Thymus (tissue), 11 donors: ENCODE measurements at regions not wholly inside any gene's neighbourhood (a gene's known extent, or its start where the extent isn't known, plus 50 kb on each side); places are given as distances from the start of the nearest gene placed in this dataset.

ENCODE experiments used
- DNase-seq, 9 donors: peaks; one replicate each; pipeline ENCODE4 v3.0.0-alpha.2; 2013; ENCODE audit warnings: low spot score in 9 of 9, low read depth in 6 of 9, missing footprints in 1 of 9
- H3K27ac ChIP-seq, 2 donors: one replicate each; pipeline ENCODE4 v1.5.1; 2013; ENCODE audit warnings: control low read depth in 1 of 2, low read depth in 1 of 2, low read length in 1 of 2, mild to moderate bottlenecking in 1 of 2, moderate library complexity in 1 of 2
- H3K27me3 ChIP-seq, 2 donors: one replicate each; pipeline ENCODE4 v1.5.1; 2013; ENCODE audit warnings: low read length in 1 of 2; ENCODE audit not compliant: control insufficient read depth in 2 of 2, insufficient read depth in 1 of 2
- H3K36me3 ChIP-seq, 2 donors: one replicate each; pipeline ENCODE4 v1.5.1; 2013; ENCODE audit warnings: low read length in 1 of 2, mild to moderate bottlenecking in 1 of 2, moderate library complexity in 1 of 2; ENCODE audit not compliant: control insufficient read depth in 2 of 2, insufficient read depth in 2 of 2
- H3K4me1 ChIP-seq, 2 donors: one replicate each; pipeline ENCODE4 v1.5.1; 2013; ENCODE audit warnings: low read length in 2 of 2; ENCODE audit not compliant: control insufficient read depth in 2 of 2, insufficient read depth in 2 of 2
- H3K4me3 ChIP-seq, 2 donors: one replicate each; pipeline ENCODE4 v1.5.1; 2013; ENCODE audit warnings: low read length in 2 of 2, control low read depth in 1 of 2, mild to moderate bottlenecking in 1 of 2
- H3K9me3 ChIP-seq, 2 donors: one replicate each; pipeline ENCODE4 v1.5.1; 2013; ENCODE audit warnings: low read length in 1 of 2, mild to moderate bottlenecking in 1 of 2; ENCODE audit not compliant: control insufficient read depth in 2 of 2, insufficient read depth in 1 of 2
- WGBS: extraction: QIAGEN DNeasy Blood & Tissue Kit; methylation state at CpG from one replicate; pipeline ENCODE4 v1.1.7; 2013; 5-methylcytosine and 5-hydroxymethylcytosine counted together
- donor health status: healthy.

DNA sequence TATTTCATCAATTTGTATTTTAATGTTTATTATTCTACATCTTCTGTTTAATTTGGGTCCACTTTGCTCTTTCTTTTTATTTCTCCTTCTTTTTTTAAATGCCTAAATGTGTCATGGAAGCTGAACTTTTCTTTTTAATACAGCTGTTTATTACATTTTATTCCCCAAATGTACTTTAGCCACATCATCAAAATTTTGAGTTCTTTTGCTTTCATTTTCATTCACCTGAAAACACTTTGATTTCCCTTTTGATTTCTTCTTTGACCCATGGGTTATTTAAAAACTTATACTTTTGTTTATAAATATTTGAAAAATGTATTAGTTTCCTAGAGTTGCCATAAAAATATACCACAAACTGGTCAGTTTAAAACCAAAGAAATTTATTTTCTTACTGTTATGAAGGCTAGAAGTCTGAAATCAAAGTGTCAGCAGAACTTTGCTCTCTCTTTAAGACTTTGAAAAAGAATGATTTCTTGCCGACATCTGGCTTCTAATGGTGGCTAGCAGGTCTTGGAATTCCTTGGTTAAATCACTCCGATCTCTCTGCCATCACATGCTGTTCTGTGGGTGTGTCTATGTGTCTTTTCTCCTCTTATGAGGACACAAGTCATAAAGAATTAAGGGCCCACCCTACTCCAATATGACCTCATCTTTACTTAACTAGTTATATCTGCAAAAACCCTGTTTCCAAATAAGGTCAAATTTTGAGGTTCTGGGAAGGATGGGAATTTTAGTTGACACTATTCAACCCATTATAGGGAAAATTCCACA, 225.5 kb downstream of the ANKRD7 start:
- DNase-seq = no peak

DNA sequence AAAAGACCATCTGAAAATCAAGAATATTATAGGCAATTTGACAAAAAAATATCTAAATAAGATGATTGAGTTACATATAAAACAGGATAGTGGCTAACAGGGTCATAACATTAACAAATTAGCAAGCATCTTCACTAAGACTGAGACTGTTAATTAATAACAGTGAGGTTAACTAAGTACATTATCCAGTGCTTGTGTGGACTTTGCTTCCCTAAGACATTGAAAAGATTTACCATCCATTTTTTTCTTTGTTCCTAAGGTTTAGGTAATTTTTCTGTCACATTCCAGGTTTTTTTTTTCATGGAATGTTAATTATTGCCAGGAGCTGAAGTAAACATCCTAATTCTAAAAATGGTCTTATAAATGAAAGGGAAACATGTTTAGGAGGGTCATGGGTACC, 227.6 kb downstream of the ANKRD7 start:
- Histone ChIP-seq H3K27ac (no peak overlapping the region), H3K36me3 (no peaks in the 10 kb centered on the region), H3K27me3 (no peaks in the 10 kb centered on the region), H3K9me3 (no peaks in the 10 kb centered on the region), H3K4me1 (no peaks in the 10 kb centered on the region), H3K4me3 (no peak overlapping the region)
- no peak for DNase-seq

More for the DNA sequence above, 225.5 kb downstream of the ANKRD7 start:
- Histone ChIP-seq H3K27me3 (no peaks in the 10 kb centered on the region), H3K4me1 (no peaks in the 10 kb centered on the region), H3K27ac (no peak overlapping the region), H3K36me3 (no peaks in the 10 kb centered on the region), H3K9me3 (no peaks in the 10 kb centered on the region), H3K4me3 (no peak overlapping the region)
- 94% methylated on average over 2 of the region's 2 CpGs for WGBS

DNA sequence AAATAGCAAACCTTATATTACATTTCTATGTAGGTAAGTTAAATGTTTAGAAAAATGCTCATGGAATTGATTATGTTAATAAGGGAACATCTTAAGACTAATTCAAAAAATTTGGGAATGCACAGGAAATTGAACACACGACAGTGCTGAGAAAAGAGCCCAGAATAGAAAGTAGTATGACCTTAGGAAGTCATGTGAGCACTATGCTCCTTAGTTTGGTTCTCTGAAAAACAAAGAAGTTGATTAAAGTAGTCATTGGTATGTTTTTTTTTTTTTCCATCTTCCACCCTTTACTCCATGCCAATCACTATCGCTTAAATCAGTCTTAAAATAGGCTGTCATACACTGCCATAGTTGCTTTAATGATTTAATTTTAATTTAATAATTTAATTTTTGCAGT, 242.9 kb downstream of the ANKRD7 start:
- Histone ChIP-seq H3K36me3 (no peaks in the 10 kb centered on the region), H3K27ac (no peak overlapping the region), H3K9me3 (no peaks in the 10 kb centered on the region), H3K4me3 (no peak overlapping the region), H3K27me3 (no peaks in the 10 kb centered on the region), H3K4me1 (no peaks in the 10 kb centered on the region)
- DNase-seq = no peak
- 51% methylated on average over 2 of the region's 2 CpGs for WGBS

DNA sequence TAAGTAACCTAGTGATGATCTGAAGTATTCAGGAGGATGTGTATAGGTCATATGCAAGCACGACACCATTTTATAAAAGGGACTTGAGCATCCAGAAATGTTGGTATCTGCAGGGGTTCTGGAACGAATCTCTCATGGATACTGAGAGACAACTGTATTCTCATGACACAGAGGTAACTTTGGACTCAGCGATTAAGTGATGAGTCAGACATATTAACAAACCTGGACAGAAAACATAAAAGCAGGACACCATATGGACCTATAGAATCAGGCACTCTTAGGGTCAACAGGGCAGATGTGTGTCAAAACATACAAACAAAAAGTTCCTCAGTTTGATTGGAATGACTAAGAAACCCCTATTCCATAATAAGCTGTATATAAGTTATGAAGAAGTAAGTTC, 248.1 kb downstream of the ANKRD7 start:
- H3K9me3 ChIP-seq = no peaks in the 10 kb centered on the region
- no peaks in the 10 kb centered on the region for H3K36me3 ChIP-seq
- no peaks in the 10 kb centered on the region for H3K27me3 ChIP-seq
- 92% methylated on average over 3 of the region's 3 CpGs for WGBS
- H3K4me1 ChIP-seq = no peaks in the 10 kb centered on the region
- H3K4me3 ChIP-seq = no peak overlapping the region
- no peak for DNase-seq
- no peak overlapping the region for H3K27ac ChIP-seq

DNA sequence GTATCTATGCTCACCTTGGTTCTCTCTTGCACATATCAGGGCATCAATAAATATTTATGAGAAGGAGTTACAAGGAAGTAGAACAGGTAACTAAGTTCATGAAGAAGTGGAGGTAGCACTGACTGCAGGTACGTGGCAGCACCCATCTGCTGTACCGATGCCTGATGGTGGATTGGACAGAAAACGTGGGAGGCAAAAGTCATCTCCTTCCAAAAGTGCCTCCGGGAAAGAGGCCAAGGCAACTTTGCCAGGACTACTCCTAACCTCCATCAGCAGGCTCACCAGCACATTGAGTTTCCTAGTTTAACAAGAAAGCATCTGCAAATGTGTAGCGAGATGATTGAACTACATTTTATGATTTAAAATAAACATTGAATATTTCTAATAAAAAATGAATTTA, 248.8 kb downstream of the ANKRD7 start:
- Histone ChIP-seq H3K9me3 (no peaks in the 10 kb centered on the region), H3K27ac (no peak overlapping the region), H3K27me3 (no peaks in the 10 kb centered on the region), H3K36me3 (no peaks in the 10 kb centered on the region), H3K4me3 (no peak overlapping the region), H3K4me1 (no peaks in the 10 kb centered on the region)
- no peak for DNase-seq
- 93% methylated on average over 5 of the region's 5 CpGs for WGBS

DNA sequence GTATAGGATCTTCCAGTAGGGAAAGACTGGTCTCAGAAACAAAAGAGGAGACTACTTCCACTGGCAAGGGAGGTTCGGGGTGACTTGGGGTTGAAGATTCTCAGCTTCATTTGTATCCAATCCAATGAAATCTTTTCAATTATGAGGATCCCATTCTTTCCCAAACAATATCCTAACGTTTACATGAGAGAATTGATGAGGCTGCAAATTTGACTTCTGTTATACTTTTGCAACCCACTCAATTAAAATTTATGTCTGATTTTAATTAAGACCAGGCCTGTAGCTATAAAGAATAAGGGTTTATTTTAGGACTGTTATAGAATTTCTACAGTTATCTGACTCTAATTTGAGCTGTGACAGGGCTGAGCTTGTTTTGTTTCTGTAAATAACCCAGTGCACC, 251.5 kb downstream of the ANKRD7 start:
- 88% methylated on average over 2 of the region's 2 CpGs for WGBS
- H3K9me3 ChIP-seq = peaks cover 0 to under 1% of the 10 kb centered on the region in 2 donors

DNA sequence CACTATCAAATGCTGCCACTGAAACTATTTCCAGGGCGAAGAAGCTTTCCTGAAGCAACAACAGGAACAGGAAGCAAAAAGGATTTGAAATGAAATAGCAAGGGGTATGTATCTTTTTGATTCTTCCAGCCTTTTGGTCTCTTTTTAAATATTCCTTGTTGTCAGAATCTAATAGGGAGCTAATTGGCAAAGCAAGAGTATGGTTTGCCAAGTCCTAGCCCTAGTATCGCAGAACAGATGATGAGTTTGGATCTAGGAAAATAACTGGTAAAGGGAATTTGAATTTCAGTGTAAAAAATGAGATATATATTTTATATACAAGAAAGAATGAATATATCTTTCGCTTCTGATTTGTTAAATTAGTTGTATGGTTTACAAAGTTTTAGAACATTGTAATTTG, 252.5 kb downstream of the ANKRD7 start:
- 86% methylated on average over 3 of the region's 3 CpGs for WGBS
- no peak overlapping the region for H3K4me3 ChIP-seq
- H3K9me3 ChIP-seq = peaks cover 0 to 8% of the 10 kb centered on the region in 2 donors
- H3K27me3 ChIP-seq = no peaks in the 10 kb centered on the region
- no peak for DNase-seq
- no peaks in the 10 kb centered on the region for H3K36me3 ChIP-seq
- H3K27ac ChIP-seq = no peak overlapping the region
- H3K4me1 ChIP-seq = no peaks in the 10 kb centered on the region

More for the DNA sequence above, 251.5 kb downstream of the ANKRD7 start:
- H3K27ac ChIP-seq = no peak overlapping the region
- DNase-seq = no peak
- no peaks in the 10 kb centered on the region for H3K27me3 ChIP-seq
- H3K4me1 ChIP-seq = no peaks in the 10 kb centered on the region
- H3K4me3 ChIP-seq = no peak overlapping the region
- no peaks in the 10 kb centered on the region for H3K36me3 ChIP-seq

DNA sequence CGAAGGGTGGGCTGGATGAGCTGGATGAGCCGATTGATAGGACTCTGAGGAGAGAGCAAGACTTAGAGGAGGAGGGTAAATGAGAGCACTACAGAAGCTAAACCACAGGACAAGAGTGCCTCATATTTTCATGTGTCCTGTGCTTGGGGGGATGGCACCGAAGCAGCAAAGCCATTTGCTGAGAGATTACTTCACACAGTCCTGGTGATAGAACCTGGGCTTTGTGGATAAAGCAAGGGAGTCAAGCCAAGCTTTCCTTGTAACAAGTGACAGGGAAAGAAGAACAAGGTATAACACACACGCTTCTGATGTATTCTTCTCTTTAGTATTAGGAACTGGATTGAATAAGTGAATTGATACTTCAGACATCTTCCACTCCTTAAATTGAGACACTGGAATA, 253.7 kb downstream of the ANKRD7 start:
- Histone ChIP-seq H3K27me3 (no peaks in the 10 kb centered on the region), H3K4me1 (no peaks in the 10 kb centered on the region), H3K36me3 (no peaks in the 10 kb centered on the region), H3K4me3 (no peak overlapping the region), H3K27ac (no peak overlapping the region), H3K9me3 (peaks cover 0 to 9% of the 10 kb centered on the region in 2 donors)
- 89% methylated on average over 4 of the region's 4 CpGs for WGBS
- no peak for DNase-seq

DNA sequence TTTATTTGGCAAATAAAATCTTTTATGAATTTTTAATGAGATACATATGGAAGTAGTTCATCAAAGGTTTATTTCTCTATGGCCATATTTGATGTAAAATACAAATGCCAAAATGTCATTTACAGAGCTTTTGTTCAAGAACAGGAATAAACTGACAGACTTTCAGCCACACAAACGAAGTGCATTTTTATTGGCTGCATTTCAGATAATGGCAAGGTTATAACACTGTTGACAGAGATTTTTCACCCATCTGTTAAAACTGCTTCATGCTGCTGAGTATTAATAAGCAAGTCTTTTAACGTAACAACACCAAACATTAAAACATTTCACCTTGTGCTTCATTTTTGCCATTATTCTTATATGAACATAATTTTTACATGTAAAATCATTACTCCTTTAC, 254.4 kb downstream of the ANKRD7 start:
- H3K36me3 ChIP-seq = no peaks in the 10 kb centered on the region
- WGBS = 64% methylated on average over 2 of the region's 2 CpGs
- H3K27ac ChIP-seq = no peak overlapping the region
- no peak overlapping the region for H3K4me3 ChIP-seq
- peaks cover 0 to 9% of the 10 kb centered on the region in 2 donors for H3K9me3 ChIP-seq
- H3K27me3 ChIP-seq = no peaks in the 10 kb centered on the region
- H3K4me1 ChIP-seq = no peaks in the 10 kb centered on the region
- no peak for DNase-seq
